ENCODE measurements at regions not wholly inside any gene's neighbourhood (a gene's known extent, or its start where the extent isn't known, plus 50 kb on each side); places are given as distances from the start of the nearest gene placed in this dataset.

- no peaks in the 10 kb centered on the region for H3K27me3 ChIP-seq
- no peaks in the 10 kb centered on the region for H3K36me3 ChIP-seq
- DNase-seq (no peak), ATAC-seq (ENCODE audit: low FRiP score in 2 of 2) (no peak)
- H3K9me3 ChIP-seq, result no peaks in the 10 kb centered on the region
- no peak overlapping the region for H3K27ac ChIP-seq
- no peaks in the 10 kb centered on the region for H3K4me1 ChIP-seq
- 71 to 77% methylated on average over 2 of the region's 2 CpGs for WGBS, 2 donors
- TF ChIP-seq, protein P1, sequence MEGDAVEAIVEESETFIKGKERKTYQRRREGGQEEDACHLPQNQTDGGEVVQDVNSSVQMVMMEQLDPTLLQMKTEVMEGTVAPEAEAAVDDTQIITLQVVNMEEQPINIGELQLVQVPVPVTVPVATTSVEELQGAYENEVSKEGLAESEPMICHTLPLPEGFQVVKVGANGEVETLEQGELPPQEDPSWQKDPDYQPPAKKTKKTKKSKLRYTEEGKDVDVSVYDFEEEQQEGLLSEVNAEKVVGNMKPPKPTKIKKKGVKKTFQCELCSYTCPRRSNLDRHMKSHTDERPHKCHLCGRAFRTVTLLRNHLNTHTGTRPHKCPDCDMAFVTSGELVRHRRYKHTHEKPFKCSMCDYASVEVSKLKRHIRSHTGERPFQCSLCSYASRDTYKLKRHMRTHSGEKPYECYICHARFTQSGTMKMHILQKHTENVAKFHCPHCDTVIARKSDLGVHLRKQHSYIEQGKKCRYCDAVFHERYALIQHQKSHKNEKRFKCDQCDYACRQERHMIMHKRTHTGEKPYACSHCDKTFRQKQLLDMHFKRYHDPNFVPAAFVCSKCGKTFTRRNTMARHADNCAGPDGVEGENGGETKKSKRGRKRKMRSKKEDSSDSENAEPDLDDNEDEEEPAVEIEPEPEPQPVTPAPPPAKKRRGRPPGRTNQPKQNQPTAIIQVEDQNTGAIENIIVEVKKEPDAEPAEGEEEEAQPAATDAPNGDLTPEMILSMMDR (IDR thresholded peaks at IDR 0.05), result no peak
- TF ChIP-seq POLR2AphosphoS5 (IDR thresholded peaks at IDR 0.05) (no peak), POLR2A (IDR thresholded peaks at IDR 0.05) (no peak), EP300 (IDR thresholded peaks at IDR 0.05) (no peak)
- H3K4me3 ChIP-seq, result no peak overlapping the region
Observed at GRCh38 chrX:112577146-112577545, 102.6 kb downstream of the LHFPL1 start.

DNA sequence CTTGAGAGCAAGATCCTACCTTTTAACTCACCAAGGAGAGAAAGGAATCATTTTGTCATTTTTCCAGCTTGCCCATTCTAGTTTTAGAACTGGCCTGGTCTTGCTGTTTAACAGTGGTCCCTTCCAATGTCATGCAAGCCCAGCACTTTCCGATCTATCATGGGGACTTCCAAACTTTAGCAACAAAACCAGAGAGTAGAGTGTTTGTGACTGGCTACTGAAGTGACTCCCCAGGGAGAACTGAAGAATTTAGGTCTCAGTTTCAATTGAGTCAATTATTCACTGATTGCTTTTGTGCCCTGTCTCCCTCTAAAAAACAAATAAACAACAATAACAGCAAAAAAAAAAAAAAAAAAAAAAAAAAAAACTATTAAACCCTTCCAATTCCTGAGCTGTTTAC is 108.3 kb downstream of the LHFPL1 start:
- no peak for DNase-seq
- H3K9me3 ChIP-seq, result no peaks in the 10 kb centered on the region
- TF ChIP-seq POLR2AphosphoS5 (IDR thresholded peaks at IDR 0.05) (no peak), POLR2A (IDR thresholded peaks at IDR 0.05) (no peak), EP300 (IDR thresholded peaks at IDR 0.05) (no peak)
- TF ChIP-seq, protein P1 (IDR thresholded peaks at IDR 0.05), result no peak
- 83 to 85% methylated on average over 1 of the region's 1 CpG for WGBS, 2 donors
- no peak overlapping the region for H3K27ac ChIP-seq
- H3K4me1 ChIP-seq, result no peaks in the 10 kb centered on the region
- no peaks in the 10 kb centered on the region for H3K36me3 ChIP-seq
- H3K27me3 ChIP-seq, result no peaks in the 10 kb centered on the region
- ATAC-seq (ENCODE audit: low FRiP score in 2 of 2), result no peak
- H3K4me3 ChIP-seq, result no peak overlapping the region

- H3K9me3 ChIP-seq, result no peaks in the 10 kb centered on the region
- no peaks in the 10 kb centered on the region for H3K4me1 ChIP-seq
- DNase-seq (no peak), ATAC-seq (ENCODE audit: low FRiP score in 2 of 2) (no peak)
- no peak overlapping the region for H3K27ac ChIP-seq
- H3K36me3 ChIP-seq, result no peaks in the 10 kb centered on the region
- TF ChIP-seq POLR2A (IDR thresholded peaks at IDR 0.05) (no peak), POLR2AphosphoS5 (IDR thresholded peaks at IDR 0.05) (no peak), EP300 (IDR thresholded peaks at IDR 0.05) (no peak)
- TF ChIP-seq, protein P1 (IDR thresholded peaks at IDR 0.05), result no peak
- no peaks in the 10 kb centered on the region for H3K27me3 ChIP-seq
- WGBS, 2 donors, result 67 to 74% methylated on average over 3 of the region's 3 CpGs
- H3K4me3 ChIP-seq, result no peak overlapping the region
Observed at GRCh38 chrX:112555831-112556230, 123.9 kb downstream of the LHFPL1 start.

DNA sequence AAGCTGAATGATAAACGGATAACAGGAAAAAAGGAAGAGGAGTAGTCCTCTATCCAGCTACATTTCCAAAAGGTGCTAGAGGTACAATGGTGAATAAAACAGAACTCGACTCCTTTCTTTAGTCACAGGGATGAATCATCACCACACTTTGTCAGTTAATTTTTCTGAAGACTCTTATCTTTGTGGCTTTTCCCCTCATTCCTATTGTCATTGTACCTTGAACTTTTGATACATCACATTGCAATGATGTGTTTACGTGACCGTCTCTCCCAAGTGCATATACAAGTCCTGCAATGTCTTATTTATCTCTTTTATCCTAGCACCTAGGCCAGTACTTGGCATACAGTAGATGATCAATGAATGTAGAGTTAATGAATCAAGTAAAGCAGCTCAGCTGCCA is 134.7 kb downstream of the LHFPL1 start:
- 78 to 82% methylated on average over 4 of the region's 4 CpGs for WGBS, 2 donors

GRCh38 chrX:112536544-112536943 is 143.2 kb downstream of the LHFPL1 start:
- no peak for ATAC-seq (ENCODE audit: low FRiP score in 2 of 2)
- Histone ChIP-seq H3K27me3 (no peaks in the 10 kb centered on the region), H3K9me3 (no peaks in the 10 kb centered on the region), H3K4me3 (no peak overlapping the region), H3K4me1 (no peaks in the 10 kb centered on the region), H3K27ac (no peak overlapping the region), H3K36me3 (no peaks in the 10 kb centered on the region)
- 46% methylated on average over 2 of the region's 2 CpGs; no CpG with 5 or more reads in 1 of the 2 donors for whole genome bisulfite sequencing, 2 donors
- TF ChIP-seq POLR2A (IDR thresholded peaks at IDR 0.05), result no peak
- no peak for TF ChIP-seq POLR2AphosphoS5 (IDR thresholded peaks at IDR 0.05)
- TF ChIP-seq EP300 (IDR thresholded peaks at IDR 0.05), result no peak
- TF ChIP-seq, protein P1 (IDR thresholded peaks at IDR 0.05), result no peak
- no peak for DNase-seq

More for the DNA sequence above, 134.7 kb downstream of the LHFPL1 start:
- H3K27me3 ChIP-seq, result no peaks in the 10 kb centered on the region
- TF ChIP-seq POLR2A (IDR thresholded peaks at IDR 0.05) (no peak), EP300 (IDR thresholded peaks at IDR 0.05) (no peak), POLR2AphosphoS5 (IDR thresholded peaks at IDR 0.05) (no peak)
- TF ChIP-seq, protein P1 (IDR thresholded peaks at IDR 0.05), result no peak
- no peak overlapping the region for H3K4me3 ChIP-seq
- no peaks in the 10 kb centered on the region for H3K36me3 ChIP-seq
- ATAC-seq (ENCODE audit: low FRiP score in 2 of 2), result no peak
- no peaks in the 10 kb centered on the region for H3K4me1 ChIP-seq
- no peak for DNase-seq
- no peak overlapping the region for H3K27ac ChIP-seq
- no peaks in the 10 kb centered on the region for H3K9me3 ChIP-seq

Measured in upper lobe of left lung (tissue), 6 donors.